DOHH2 (cell line): ENCODE measurements at regions not wholly inside any gene's neighbourhood (a gene's known extent, or its start where the extent isn't known, plus 50 kb on each side); places are given as distances from the start of the nearest gene placed in this dataset.

Experiments
- H3F3A ChIP-seq: fragments of 200-600 bp; sonication (generic), shearing (Covaris generic); 2 replicates; pipeline ENCODE4 v1.6.0; 2016; ENCODE audit warnings: antibody characterized with exemption, mild to moderate bottlenecking; ENCODE audit not compliant: control insufficient read depth, insufficient read depth
- H3K27ac ChIP-seq: fragments of 200-600 bp; sonication (generic); 2 replicates; pipeline ENCODE4 v1.5.1; 2014; ENCODE audit warnings: low read depth, mild to moderate bottlenecking, low read length, moderate library complexity
- H3K27me3 ChIP-seq: fragments of 200-600 bp; sonication (generic); 2 replicates; pipeline ENCODE4 v1.6.1; 2014; ENCODE audit warnings: mild to moderate bottlenecking, low read length, mixed read lengths; ENCODE audit not compliant: control insufficient read depth
- H3K36me3 ChIP-seq: fragments of 200-600 bp; sonication (generic); 2 replicates; pipeline ENCODE4 v1.6.1; 2014; ENCODE audit warnings: mild to moderate bottlenecking, low read length, moderate library complexity, mixed read lengths; ENCODE audit not compliant: control insufficient read depth
- H3K4me1 ChIP-seq: fragments of 200-600 bp; sonication (generic); 2 replicates; pipeline ENCODE4 v1.6.1; 2014; ENCODE audit warnings: mild to moderate bottlenecking, low read length, mixed read lengths; ENCODE audit not compliant: control insufficient read depth
- H3K4me2 ChIP-seq: fragments of 200-600 bp; sonication (generic); 2 replicates; pipeline ENCODE4 v1.6.0; 2014; ENCODE audit warnings: mild to moderate bottlenecking, low read length, moderate library complexity
- H3K4me3 ChIP-seq: fragments of 200-600 bp; sonication (generic); 2 replicates; pipeline ENCODE4 v1.5.1; 2014; ENCODE audit warnings: mild to moderate bottlenecking, low read length, mixed read lengths
- H3K79me2 ChIP-seq: fragments of 200-600 bp; sonication (generic); 2 replicates; pipeline ENCODE4 v1.6.1; 2014; ENCODE audit warnings: mild to moderate bottlenecking, low read length, mixed read lengths; ENCODE audit not compliant: control insufficient read depth
- H3K9me2 ChIP-seq: fragments of 200-600 bp; sonication (generic); replicated peaks from 2 replicates; pipeline ENCODE4 v1.6.1; 2014; ENCODE audit warnings: mild to moderate bottlenecking, low read length, mixed read lengths; ENCODE audit not compliant: control insufficient read depth
- H3K9me3 ChIP-seq: fragments of 200-600 bp; sonication (generic); 2 replicates; pipeline ENCODE4 v1.6.1; 2014; ENCODE audit warnings: antibody characterized with exemption, low read length, mixed read lengths; ENCODE audit not compliant: control insufficient read depth, insufficient read depth
- H4K20me1 ChIP-seq: fragments of 200-600 bp; sonication (generic); 2 replicates; pipeline ENCODE4 v1.6.0; 2014; ENCODE audit warnings: low read depth, mild to moderate bottlenecking, antibody characterized with exemption, low read length, moderate library complexity; ENCODE audit not compliant: control insufficient read depth, insufficient read depth
- CTCF ChIP-seq: fragments of 200-600 bp; sonication (generic); IDR thresholded peaks from one replicate; pipeline ENCODE4 v1.5.1; 2014; ENCODE audit warnings: antibody characterized with exemption, mild to moderate bottlenecking, low read depth, low read length; ENCODE audit not compliant: poor library complexity, severe bottlenecking
- EZH2phosphoT487 ChIP-seq: fragments of 200-600 bp; sonication (generic); IDR thresholded peaks from 2 replicates; pipeline ENCODE4 v1.6.1; 2017; ENCODE audit warnings: borderline replicate concordance, mild to moderate bottlenecking, antibody characterized with exemption, low read length, moderate library complexity, mixed read lengths

GRCh38 chr13:30559274-30559673 lies 58.4 kb upstream of the USPL1 start:
- H4K20me1 ChIP-seq, result no peaks in the 10 kb centered on the region
- H3K79me2 ChIP-seq, result no peaks in the 10 kb centered on the region
- no peak overlapping the region for H3K4me3 ChIP-seq
- no peaks in the 10 kb centered on the region for H3K9me2 ChIP-seq
- no peak overlapping the region for H3K4me2 ChIP-seq
- H3K27me3 ChIP-seq, result no peaks in the 10 kb centered on the region
- TF ChIP-seq EZH2phosphoT487, result no peak
- TF ChIP-seq CTCF, result no peak
- no peaks in the 10 kb centered on the region for H3K36me3 ChIP-seq
- H3F3A ChIP-seq, result no peaks in the 10 kb centered on the region
- H3K27ac ChIP-seq, result no peak overlapping the region
- peaks cover under 1% of the 10 kb centered on the region for H3K4me1 ChIP-seq
- no peaks in the 10 kb centered on the region for H3K9me3 ChIP-seq

- Histone ChIP-seq H3K4me3 (no peak overlapping the region), H3K27ac (no peak overlapping the region), H3K79me2 (no peaks in the 10 kb centered on the region), H3K36me3 (no peaks in the 10 kb centered on the region), H4K20me1 (no peaks in the 10 kb centered on the region), H3K9me3 (no peaks in the 10 kb centered on the region), H3K4me1 (peaks cover 10% of the 10 kb centered on the region), H3K9me2 (no peaks in the 10 kb centered on the region), H3K4me2 (no peak overlapping the region), H3K27me3 (no peaks in the 10 kb centered on the region), H3F3A (no peaks in the 10 kb centered on the region; the same call in 1 of the 2 replicates)
- TF ChIP-seq CTCF (no peak), EZH2phosphoT487 (no peak)
Measured at GRCh38 chr13:30560212-30560611, 57.5 kb upstream of the USPL1 start.

- H3K9me2 ChIP-seq, result no peaks in the 10 kb centered on the region
- H3K27me3 ChIP-seq, result no peaks in the 10 kb centered on the region
- TF ChIP-seq CTCF (no peak), EZH2phosphoT487 (no peak)
- H3K9me3 ChIP-seq, result no peaks in the 10 kb centered on the region
- H3K27ac ChIP-seq, result no peak overlapping the region
- H3K4me3 ChIP-seq, result no peak overlapping the region
- H3K79me2 ChIP-seq, result no peaks in the 10 kb centered on the region
- H3K36me3 ChIP-seq, result no peaks in the 10 kb centered on the region
- H3F3A ChIP-seq, result no peaks in the 10 kb centered on the region; the same call in 1 of the 2 replicates
- H3K4me2 ChIP-seq, result no peak overlapping the region
- peaks cover 23% of the 10 kb centered on the region for H3K4me1 ChIP-seq
- no peaks in the 10 kb centered on the region for H4K20me1 ChIP-seq
Measured at GRCh38 chr13:30561511-30561910, 56.2 kb upstream of the USPL1 start.

DNA sequence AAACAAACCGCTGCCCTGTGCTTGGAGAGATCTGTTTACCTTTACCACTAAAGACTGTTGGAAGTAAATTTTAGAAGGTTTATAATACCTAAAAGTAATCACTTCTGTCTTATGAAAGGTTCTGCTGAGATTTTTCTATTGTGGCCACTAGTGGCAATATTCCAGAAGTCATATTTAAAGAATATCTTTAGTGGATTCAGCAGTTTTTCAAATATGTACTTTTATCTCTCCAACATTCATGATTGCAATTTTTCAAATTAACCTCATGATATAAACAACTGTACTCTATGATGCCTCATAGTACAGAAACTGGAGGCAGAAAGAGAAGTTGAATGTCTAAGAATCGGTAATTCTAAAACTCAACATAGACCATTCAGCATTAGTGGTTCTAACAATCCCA lies 53.2 kb upstream of the USPL1 start:
- no peak overlapping the region for H3K27ac ChIP-seq
- no peak for TF ChIP-seq EZH2phosphoT487
- peak; percentile 22 for TF ChIP-seq CTCF
- H3K4me3 ChIP-seq, result no peak overlapping the region
- no peaks in the 10 kb centered on the region for H3K9me2 ChIP-seq
- peak overlapping the region; percentile 69 for H3K4me2 ChIP-seq
- H3K36me3 ChIP-seq, result no peaks in the 10 kb centered on the region
- no peaks in the 10 kb centered on the region for H3K9me3 ChIP-seq
- no peaks in the 10 kb centered on the region for H3K27me3 ChIP-seq
- H4K20me1 ChIP-seq, result no peaks in the 10 kb centered on the region
- H3K79me2 ChIP-seq, result no peaks in the 10 kb centered on the region
- H3K4me1 ChIP-seq, result peaks cover 45% of the 10 kb centered on the region
- H3F3A ChIP-seq, result no peaks in the 10 kb centered on the region; the same call in 1 of the 2 replicates
